DOHH2 (cell line): ENCODE measurements at regions not wholly inside any gene's neighbourhood (a gene's known extent, or its start where the extent isn't known, plus 50 kb on each side); places are given as distances from the start of the nearest gene placed in this dataset.

ENCODE experiments used
- CTCF ChIP-seq: fragments of 200-600 bp; sonication (generic); IDR thresholded peaks from one replicate; pipeline ENCODE4 v1.5.1; 2014; ENCODE audit warnings: antibody characterized with exemption, mild to moderate bottlenecking, low read depth, low read length; ENCODE audit not compliant: poor library complexity, severe bottlenecking
- EZH2phosphoT487 ChIP-seq: fragments of 200-600 bp; sonication (generic); IDR thresholded peaks from 2 replicates; pipeline ENCODE4 v1.6.1; 2017; ENCODE audit warnings: borderline replicate concordance, mild to moderate bottlenecking, antibody characterized with exemption, low read length, moderate library complexity, mixed read lengths

DNA sequence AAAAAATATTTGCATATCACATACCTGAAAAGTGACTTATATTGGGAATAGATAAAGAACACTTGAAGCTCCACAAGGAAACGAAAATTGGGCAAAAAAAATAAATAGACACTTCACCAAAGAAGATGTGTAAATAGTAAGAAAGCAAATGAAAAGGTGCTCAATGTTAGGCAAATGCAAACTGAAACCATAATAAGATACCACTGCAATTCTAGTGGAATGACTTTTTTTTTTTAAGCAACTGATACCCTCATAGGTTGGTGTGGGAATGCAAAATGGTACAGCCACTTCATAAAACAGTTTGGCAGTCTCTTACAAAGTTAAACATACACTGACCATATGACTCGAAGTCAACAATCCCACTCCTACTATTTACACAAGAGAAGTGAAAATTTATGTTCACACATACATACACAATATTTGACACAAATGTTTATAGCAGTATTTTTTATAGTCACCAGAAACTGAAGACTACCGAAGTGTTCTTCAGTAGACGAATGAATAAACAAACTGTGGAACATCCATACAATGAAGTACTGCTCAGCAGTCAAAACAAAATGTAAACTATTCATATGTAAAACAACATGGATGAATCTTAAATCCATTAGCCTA, 176.3 kb downstream of the ZMAT3 start:
- TF ChIP-seq CTCF: no peak
- TF ChIP-seq EZH2phosphoT487: no peak
